ENCODE measurements at regions not wholly inside any gene's neighbourhood (a gene's known extent, or its start where the extent isn't known, plus 50 kb on each side); places are given as distances from the start of the nearest gene placed in this dataset.
"Not testable (repeated sequence)": the region's sequence is repeated elsewhere in the genome, so short reads cannot be mapped to it uniquely, and the experiment has no call there.

GRCh38 chr2:89233931-89234330 is 542.5 kb downstream of the RPIA start:
- DNase-seq; H3K9me3 ChIP-seq (ENCODE audit: low read length); H3K27me3 Mint-ChIP-seq; H3K4me3 Mint-ChIP-seq; H3K4me1 Mint-ChIP-seq; POLR2A ChIA-PET; CTCF ChIA-PET; H3K27me3 ChIP-seq (ENCODE audit: insufficient read depth, low read length, poor library complexity, severe bottlenecking); H3K27ac Mint-ChIP-seq; H3K4me3 ChIP-seq (ENCODE audit: low read length); H3K9me3 Mint-ChIP-seq; H3K4me1 ChIP-seq (ENCODE audit: insufficient read depth, low read length); H3K36me3 ChIP-seq (ENCODE audit: insufficient read depth, low read length); H3K36me3 Mint-ChIP-seq; H3K27ac ChIP-seq (ENCODE audit: low read depth, low read length): not testable (repeated sequence)

DNA sequence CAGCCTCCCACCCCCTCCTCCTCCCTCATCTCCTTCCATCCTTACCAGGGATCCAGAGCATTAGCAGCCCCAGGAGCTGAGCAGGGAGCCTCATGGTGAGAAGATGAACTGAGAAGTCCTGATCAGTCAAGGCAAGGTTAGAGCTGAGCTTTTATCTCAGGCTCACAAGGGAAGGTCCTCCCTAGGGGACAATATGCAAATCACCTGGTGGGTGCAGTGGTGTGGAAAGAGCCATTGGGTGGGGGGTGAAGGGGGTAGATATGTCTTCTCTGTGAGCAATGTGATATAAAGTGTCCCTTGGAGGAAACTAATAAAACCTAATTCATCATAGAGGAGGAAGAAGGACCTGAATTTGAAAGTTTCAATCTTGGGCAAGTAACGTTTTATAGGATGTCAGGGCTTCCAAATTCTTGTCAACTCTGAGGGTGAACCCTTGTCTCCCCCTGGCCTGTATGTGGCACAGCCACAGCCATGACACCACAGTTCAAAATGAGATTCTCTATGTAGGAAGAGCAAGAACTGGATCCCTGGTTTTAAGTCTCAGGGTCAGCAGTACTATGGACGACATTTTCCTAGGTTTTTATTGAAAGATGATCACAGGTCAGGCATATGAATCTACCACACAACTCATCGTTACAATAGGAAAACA is 543.5 kb downstream of the RPIA start:
- H3K4me3 Mint-ChIP-seq; POLR2A ChIA-PET; H3K27ac Mint-ChIP-seq; DNase-seq; H3K4me3 ChIP-seq (ENCODE audit: low read length); CTCF ChIA-PET; H3K4me1 ChIP-seq (ENCODE audit: insufficient read depth, low read length); H3K4me1 Mint-ChIP-seq; H3K36me3 Mint-ChIP-seq; H3K27me3 ChIP-seq (ENCODE audit: insufficient read depth, low read length, poor library complexity, severe bottlenecking); H3K27ac ChIP-seq (ENCODE audit: low read depth, low read length); H3K9me3 Mint-ChIP-seq; H3K27me3 Mint-ChIP-seq; H3K9me3 ChIP-seq (ENCODE audit: low read length); H3K36me3 ChIP-seq (ENCODE audit: insufficient read depth, low read length): not testable (repeated sequence)

- H3K27ac Mint-ChIP-seq; H3K36me3 ChIP-seq (ENCODE audit: insufficient read depth, low read length); H3K27me3 ChIP-seq (ENCODE audit: insufficient read depth, low read length, poor library complexity, severe bottlenecking); H3K4me3 Mint-ChIP-seq; H3K4me3 ChIP-seq (ENCODE audit: low read length); POLR2A ChIA-PET; H3K9me3 Mint-ChIP-seq; H3K27ac ChIP-seq (ENCODE audit: low read depth, low read length); H3K27me3 Mint-ChIP-seq; H3K36me3 Mint-ChIP-seq; DNase-seq; CTCF ChIA-PET; H3K9me3 ChIP-seq (ENCODE audit: low read length); H3K4me1 Mint-ChIP-seq; H3K4me1 ChIP-seq (ENCODE audit: insufficient read depth, low read length): not testable (repeated sequence)
Observed at GRCh38 chr2:89236832-89237450, 545.5 kb downstream of the RPIA start.

DNA sequence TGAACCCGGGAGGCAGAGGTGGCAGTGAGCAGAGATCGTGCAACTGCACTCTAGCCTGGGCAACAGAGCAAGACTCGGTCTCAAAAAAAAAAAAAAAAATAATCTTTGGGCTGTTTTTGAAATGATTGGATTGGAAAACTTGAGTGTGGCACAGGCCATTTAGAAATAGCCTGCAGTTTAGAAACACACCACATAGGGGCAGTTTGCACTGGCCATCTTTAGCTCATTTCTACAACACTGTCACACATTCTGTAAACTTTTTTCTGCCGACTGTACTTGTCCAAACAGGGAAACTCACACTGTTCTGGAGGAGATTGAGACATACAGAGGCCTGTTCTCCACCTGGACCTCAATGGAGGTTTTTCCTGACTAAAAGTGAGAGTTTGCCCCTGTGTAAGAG is 546.3 kb downstream of the RPIA start:
- H3K36me3 Mint-ChIP-seq; CTCF ChIA-PET; H3K27ac Mint-ChIP-seq; H3K36me3 ChIP-seq (ENCODE audit: insufficient read depth, low read length); DNase-seq; H3K9me3 ChIP-seq (ENCODE audit: low read length); H3K4me3 Mint-ChIP-seq; H3K4me1 Mint-ChIP-seq; H3K27me3 ChIP-seq (ENCODE audit: insufficient read depth, low read length, poor library complexity, severe bottlenecking); H3K4me1 ChIP-seq (ENCODE audit: insufficient read depth, low read length); H3K27ac ChIP-seq (ENCODE audit: low read depth, low read length); H3K27me3 Mint-ChIP-seq; POLR2A ChIA-PET; H3K9me3 Mint-ChIP-seq; H3K4me3 ChIP-seq (ENCODE audit: low read length): not testable (repeated sequence)

- H3K9me3 Mint-ChIP-seq; H3K4me1 ChIP-seq (ENCODE audit: insufficient read depth, low read length); H3K36me3 Mint-ChIP-seq; H3K9me3 ChIP-seq (ENCODE audit: low read length); H3K4me1 Mint-ChIP-seq; POLR2A ChIA-PET; H3K4me3 ChIP-seq (ENCODE audit: low read length); H3K27me3 ChIP-seq (ENCODE audit: insufficient read depth, low read length, poor library complexity, severe bottlenecking); DNase-seq; H3K27ac ChIP-seq (ENCODE audit: low read depth, low read length); H3K27ac Mint-ChIP-seq; H3K4me3 Mint-ChIP-seq; H3K36me3 ChIP-seq (ENCODE audit: insufficient read depth, low read length); CTCF ChIA-PET; H3K27me3 Mint-ChIP-seq: not testable (repeated sequence)
Observed at GRCh38 chr2:89243114-89243700, 551.7 kb downstream of the RPIA start.

DNA sequence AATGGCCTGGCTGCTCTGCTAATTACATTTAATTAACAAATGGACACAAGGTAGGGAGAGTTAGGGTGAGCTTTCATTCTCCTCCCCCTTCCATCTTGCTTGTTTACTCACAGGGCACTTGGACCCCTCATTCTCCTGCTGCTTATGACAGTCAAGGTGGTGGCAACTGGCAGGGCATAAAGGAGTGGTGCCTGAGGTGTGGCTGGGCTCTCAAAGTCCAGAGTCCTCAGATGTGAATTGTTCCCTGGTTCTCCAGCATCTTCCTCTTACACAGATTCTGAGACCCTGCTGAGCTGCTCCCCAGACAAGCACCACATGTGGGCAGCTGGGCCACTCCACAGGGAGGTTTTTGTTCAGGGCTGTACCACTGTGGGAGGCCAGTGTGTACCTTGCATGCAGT is 552.9 kb downstream of the RPIA start:
- H3K4me1 Mint-ChIP-seq; DNase-seq; H3K4me1 ChIP-seq (ENCODE audit: insufficient read depth, low read length); H3K9me3 Mint-ChIP-seq; H3K27ac Mint-ChIP-seq; POLR2A ChIA-PET; CTCF ChIA-PET; H3K27me3 Mint-ChIP-seq; H3K36me3 Mint-ChIP-seq; H3K9me3 ChIP-seq (ENCODE audit: low read length); H3K4me3 ChIP-seq (ENCODE audit: low read length); H3K27me3 ChIP-seq (ENCODE audit: insufficient read depth, low read length, poor library complexity, severe bottlenecking); H3K27ac ChIP-seq (ENCODE audit: low read depth, low read length); H3K36me3 ChIP-seq (ENCODE audit: insufficient read depth, low read length); H3K4me3 Mint-ChIP-seq: not testable (repeated sequence)

- H3K4me1 ChIP-seq (ENCODE audit: insufficient read depth, low read length); H3K27ac ChIP-seq (ENCODE audit: low read depth, low read length); H3K9me3 ChIP-seq (ENCODE audit: low read length); H3K36me3 ChIP-seq (ENCODE audit: insufficient read depth, low read length); H3K4me1 Mint-ChIP-seq; H3K36me3 Mint-ChIP-seq; CTCF ChIA-PET; H3K9me3 Mint-ChIP-seq; H3K27me3 ChIP-seq (ENCODE audit: insufficient read depth, low read length, poor library complexity, severe bottlenecking); H3K4me3 Mint-ChIP-seq; H3K4me3 ChIP-seq (ENCODE audit: low read length); H3K27me3 Mint-ChIP-seq; POLR2A ChIA-PET; H3K27ac Mint-ChIP-seq; DNase-seq: not testable (repeated sequence)
Observed at GRCh38 chr2:89245478-89245877, 554.0 kb downstream of the RPIA start.

- H3K4me3 Mint-ChIP-seq; H3K36me3 Mint-ChIP-seq; H3K27ac Mint-ChIP-seq; H3K27me3 ChIP-seq (ENCODE audit: insufficient read depth, low read length, poor library complexity, severe bottlenecking); H3K4me1 Mint-ChIP-seq; H3K27ac ChIP-seq (ENCODE audit: low read depth, low read length); H3K4me1 ChIP-seq (ENCODE audit: insufficient read depth, low read length); H3K27me3 Mint-ChIP-seq; DNase-seq; CTCF ChIA-PET; POLR2A ChIA-PET; H3K36me3 ChIP-seq (ENCODE audit: insufficient read depth, low read length); H3K9me3 ChIP-seq (ENCODE audit: low read length); H3K9me3 Mint-ChIP-seq; H3K4me3 ChIP-seq (ENCODE audit: low read length): not testable (repeated sequence)
Observed at GRCh38 chr2:89246027-89246426, 554.6 kb downstream of the RPIA start.

DNA sequence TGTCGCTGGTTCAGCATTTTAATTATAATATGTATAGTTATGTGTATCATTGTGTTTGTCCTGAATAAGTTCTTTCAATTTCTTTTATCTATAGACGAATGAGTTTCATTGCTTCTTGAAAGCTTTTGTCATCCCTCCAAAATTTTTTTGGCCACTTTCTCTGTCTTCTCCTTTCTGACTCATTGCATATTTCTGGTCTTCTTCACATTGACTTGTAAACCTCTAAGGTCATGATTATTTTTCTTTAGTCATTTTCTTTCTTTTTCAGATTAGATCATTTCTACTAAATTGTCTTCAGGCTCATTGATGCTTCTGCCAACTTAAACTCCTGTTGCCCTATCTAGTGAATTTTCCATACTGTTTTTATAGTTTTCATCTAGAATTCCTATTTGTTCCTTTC is 555.1 kb downstream of the RPIA start:
- POLR2A ChIA-PET; CTCF ChIA-PET; H3K9me3 Mint-ChIP-seq; H3K27ac Mint-ChIP-seq; H3K4me1 ChIP-seq (ENCODE audit: insufficient read depth, low read length); H3K27me3 ChIP-seq (ENCODE audit: insufficient read depth, low read length, poor library complexity, severe bottlenecking); H3K4me3 Mint-ChIP-seq; DNase-seq; H3K27ac ChIP-seq (ENCODE audit: low read depth, low read length); H3K9me3 ChIP-seq (ENCODE audit: low read length); H3K4me1 Mint-ChIP-seq; H3K36me3 Mint-ChIP-seq; H3K27me3 Mint-ChIP-seq; H3K36me3 ChIP-seq (ENCODE audit: insufficient read depth, low read length); H3K4me3 ChIP-seq (ENCODE audit: low read length): not testable (repeated sequence)
